Fibroblast of lung (primary cell): ENCODE measurements at regions not wholly inside any gene's neighbourhood (a gene's known extent, or its start where the extent isn't known, plus 50 kb on each side); places are given as distances from the start of the nearest gene placed in this dataset.
A peak's percentile ranks its signal among the peaks of the same experiment; 100 is the strongest.
"Not testable (repeated sequence)": the region's sequence is repeated elsewhere in the genome, so short reads cannot be mapped to it uniquely, and the experiment has no call there.

Experiments
- DNase-seq, 2 donors: peaks; one replicate each; pipeline versions ENCODE4 v3.0.0 to v3.0.0-alpha.2; 2010; ENCODE audit warnings: low read depth in 2 of 2
- H2AFZ ChIP-seq: 2 replicates; pipeline ENCODE4 v1.5.1; 2012; ENCODE audit warnings: low read length, control low read depth, inconsistent platforms
- H3K27ac ChIP-seq: 2 replicates; pipeline ENCODE4 v1.5.1; 2011; ENCODE audit warnings: low read length, control low read depth; ENCODE audit not compliant: insufficient read depth
- H3K27me3 ChIP-seq: 2 replicates; pipeline ENCODE4 v1.5.1; 2011; ENCODE audit warnings: mild to moderate bottlenecking, low read length; ENCODE audit not compliant: control insufficient read depth, insufficient read depth
- H3K36me3 ChIP-seq: 2 replicates; pipeline ENCODE4 v1.5.1; 2011; ENCODE audit warnings: low read length; ENCODE audit not compliant: control insufficient read depth, insufficient read depth
- H3K4me1 ChIP-seq: 2 replicates; pipeline ENCODE4 v1.5.1; 2011; ENCODE audit warnings: low read length; ENCODE audit not compliant: control insufficient read depth, insufficient read depth; ENCODE audit errors: extremely low read depth
- H3K4me2 ChIP-seq: 2 replicates; pipeline ENCODE4 v1.5.1; 2011; ENCODE audit warnings: low read length, control low read depth; ENCODE audit not compliant: insufficient read depth; ENCODE audit errors: extremely low read depth
- H3K4me3 ChIP-seq, 4 experiments: fragments of 200-600 bp in 1 of 4; sonication (generic) in 1 of 4; replicated peaks in 1 of 4; 2 replicates each; pipeline ENCODE4 v1.5.1; 2011 to 2016; ENCODE audit warnings: low read length in 4 of 4, low read depth in 3 of 4, mild to moderate bottlenecking in 3 of 4, control low read depth in 2 of 4, inconsistent platforms in 1 of 4, mixed read lengths in 1 of 4; ENCODE audit not compliant: insufficient read depth in 1 of 4; ENCODE audit errors: control extremely low read depth in 1 of 4
- H3K79me2 ChIP-seq: 2 replicates; pipeline ENCODE4 v1.5.1; 2012; ENCODE audit warnings: mild to moderate bottlenecking, low read length, inconsistent platforms; ENCODE audit not compliant: control insufficient read depth, insufficient read depth
- H3K9ac ChIP-seq: 2 replicates; pipeline ENCODE4 v1.5.1; 2011; ENCODE audit warnings: mild to moderate bottlenecking, low read length, control low read depth; ENCODE audit not compliant: insufficient read depth
- H3K9me3 ChIP-seq: 2 replicates; pipeline ENCODE4 v1.5.1; 2012; ENCODE audit warnings: low read depth, low read length; ENCODE audit not compliant: control insufficient read depth, insufficient read depth
- H4K20me1 ChIP-seq: 2 replicates; pipeline ENCODE4 v1.5.1; 2011; ENCODE audit warnings: low read length; ENCODE audit not compliant: control insufficient read depth, insufficient read depth; ENCODE audit errors: extremely low read depth
- EZH2 ChIP-seq: IDR thresholded peaks from 2 replicates; pipeline ENCODE4 v1.5.1; 2012; ENCODE audit warnings: low read length, control low read depth, mild to moderate bottlenecking; ENCODE audit errors: missing control alignments
- TF ChIP-seq, protein P1 (sequence below), 2 donors: IDR thresholded peaks in 1 of 2; conservative IDR thresholded peaks in 1 of 2; 1 replicate in 1 of 2; 2 replicates in 1 of 2; pipeline ENCODE4 v1.5.1; 2011 to 2012; ENCODE audit warnings: low read length in 2 of 2, control low read depth in 1 of 2, inconsistent platforms in 1 of 2, low read depth in 1 of 2, mild to moderate bottlenecking in 1 of 2

DNA sequence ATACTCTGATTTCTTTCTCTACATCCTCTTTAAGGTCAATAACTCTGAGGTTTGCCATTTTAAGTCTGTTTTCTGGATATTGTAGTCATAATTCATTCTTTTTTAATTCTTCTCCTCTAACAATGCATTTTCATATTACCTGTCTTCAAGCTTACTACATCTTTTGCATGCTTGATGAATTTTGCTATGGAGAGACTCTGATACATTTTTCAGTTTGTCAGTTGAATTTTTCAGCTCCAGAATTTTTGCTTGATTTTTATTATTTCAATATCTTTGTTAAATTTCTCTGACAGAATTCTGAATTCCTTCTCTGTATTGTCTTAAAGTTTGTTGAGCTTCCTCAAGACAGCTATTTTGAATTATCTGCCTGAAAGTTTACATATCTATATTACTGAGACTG, 159.8 kb upstream of the ST8SIA4 start:
- Histone ChIP-seq H3K4me1 (no peaks in the 10 kb centered on the region), H3K36me3 (no peaks in the 10 kb centered on the region)

DNA sequence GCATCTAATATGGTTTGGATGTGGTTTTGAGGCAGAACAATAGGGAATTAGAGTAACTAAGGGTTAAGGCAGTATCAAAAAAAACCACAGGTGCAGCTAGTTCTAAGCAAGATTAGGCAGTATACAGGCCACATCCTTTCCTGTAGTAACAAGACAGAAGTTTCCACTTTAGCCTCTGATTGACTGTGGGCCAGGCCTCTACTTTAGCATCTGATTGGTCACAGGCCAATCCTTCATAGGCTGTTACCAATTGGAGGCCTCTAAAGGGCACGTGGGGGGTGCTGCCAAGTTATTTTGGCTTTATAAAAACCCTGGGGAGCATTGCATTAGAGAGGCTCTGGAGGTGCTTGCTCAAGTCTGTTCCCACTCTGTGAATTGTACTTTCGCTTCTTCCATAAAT, 144.1 kb upstream of the ST8SIA4 start:
- DNase-seq, result no peak
- H3K4me1 ChIP-seq, result no peaks in the 10 kb centered on the region

More for the DNA sequence above, 159.8 kb upstream of the ST8SIA4 start:
- Histone ChIP-seq H4K20me1 (no peaks in the 10 kb centered on the region), H3K79me2 (no peaks in the 10 kb centered on the region), H3K9me3 (no peaks in the 10 kb centered on the region), H2AFZ (no peak overlapping the region), H3K9ac (no peak overlapping the region), H3K27me3 (no peaks in the 10 kb centered on the region), H3K27ac (no peak overlapping the region), H3K4me2 (no peak overlapping the region), H3K4me3 (no peak overlapping the region)
- no peak for DNase-seq
- TF ChIP-seq EZH2, result no peak
- TF ChIP-seq, protein P1, sequence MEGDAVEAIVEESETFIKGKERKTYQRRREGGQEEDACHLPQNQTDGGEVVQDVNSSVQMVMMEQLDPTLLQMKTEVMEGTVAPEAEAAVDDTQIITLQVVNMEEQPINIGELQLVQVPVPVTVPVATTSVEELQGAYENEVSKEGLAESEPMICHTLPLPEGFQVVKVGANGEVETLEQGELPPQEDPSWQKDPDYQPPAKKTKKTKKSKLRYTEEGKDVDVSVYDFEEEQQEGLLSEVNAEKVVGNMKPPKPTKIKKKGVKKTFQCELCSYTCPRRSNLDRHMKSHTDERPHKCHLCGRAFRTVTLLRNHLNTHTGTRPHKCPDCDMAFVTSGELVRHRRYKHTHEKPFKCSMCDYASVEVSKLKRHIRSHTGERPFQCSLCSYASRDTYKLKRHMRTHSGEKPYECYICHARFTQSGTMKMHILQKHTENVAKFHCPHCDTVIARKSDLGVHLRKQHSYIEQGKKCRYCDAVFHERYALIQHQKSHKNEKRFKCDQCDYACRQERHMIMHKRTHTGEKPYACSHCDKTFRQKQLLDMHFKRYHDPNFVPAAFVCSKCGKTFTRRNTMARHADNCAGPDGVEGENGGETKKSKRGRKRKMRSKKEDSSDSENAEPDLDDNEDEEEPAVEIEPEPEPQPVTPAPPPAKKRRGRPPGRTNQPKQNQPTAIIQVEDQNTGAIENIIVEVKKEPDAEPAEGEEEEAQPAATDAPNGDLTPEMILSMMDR (conservative IDR thresholded peaks at IDR 0.05 in 1 of 2, IDR thresholded peaks at IDR 0.05 in 1 of 2; ENCODE audit: low read depth in 1 of 2, low read length in 2 of 2), result no peak

DNA sequence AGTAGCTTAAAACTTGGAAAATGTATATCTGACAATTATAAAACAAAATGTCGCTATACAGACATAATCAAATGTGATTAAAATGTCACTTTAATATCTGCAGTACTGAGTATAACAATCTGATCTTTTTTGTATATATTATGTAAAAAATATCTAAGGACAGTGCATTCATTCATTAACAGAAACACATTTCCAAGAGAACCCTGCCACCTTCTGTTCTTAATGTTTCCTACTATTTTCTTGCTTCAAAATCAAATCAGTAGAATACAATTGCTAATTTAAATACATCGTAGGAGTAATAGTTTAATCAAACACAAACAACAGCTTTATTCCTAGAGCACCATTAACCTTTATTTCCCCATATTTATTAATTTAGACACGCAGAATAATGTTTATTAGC, 142.6 kb upstream of the ST8SIA4 start:
- Histone ChIP-seq H3K4me1 (no peaks in the 10 kb centered on the region), H4K20me1 (no peaks in the 10 kb centered on the region), H3K4me3 (no peak overlapping the region), H3K36me3 (no peaks in the 10 kb centered on the region), H3K79me2 (no peaks in the 10 kb centered on the region), H3K9me3 (no peaks in the 10 kb centered on the region), H2AFZ (no peak overlapping the region), H3K27ac (no peak overlapping the region), H3K9ac (no peak overlapping the region), H3K27me3 (no peaks in the 10 kb centered on the region), H3K4me2 (no peak overlapping the region)
- no peak for TF ChIP-seq EZH2
- TF ChIP-seq, protein P1 (conservative IDR thresholded peaks at IDR 0.05 in 1 of 2, IDR thresholded peaks at IDR 0.05 in 1 of 2; ENCODE audit: low read depth in 1 of 2, low read length in 2 of 2), result no peak
- DNase-seq, result peak; percentile 5 to 43

More for the DNA sequence above, 144.1 kb upstream of the ST8SIA4 start:
- no peaks in the 10 kb centered on the region for H3K79me2 ChIP-seq
- no peak overlapping the region for H3K27ac ChIP-seq
- H3K4me2 ChIP-seq, result no peak overlapping the region
- H3K27me3 ChIP-seq, result no peaks in the 10 kb centered on the region
- H3K36me3 ChIP-seq, result no peaks in the 10 kb centered on the region
- H3K9me3 ChIP-seq, result no peaks in the 10 kb centered on the region
- H2AFZ ChIP-seq, result no peak overlapping the region
- TF ChIP-seq, protein P1 (conservative IDR thresholded peaks at IDR 0.05 in 1 of 2, IDR thresholded peaks at IDR 0.05 in 1 of 2; ENCODE audit: low read depth in 1 of 2, low read length in 2 of 2), result no peak
- TF ChIP-seq EZH2, result no peak
- no peak overlapping the region for H3K4me3 ChIP-seq
- H4K20me1 ChIP-seq, result no peaks in the 10 kb centered on the region
- H3K9ac ChIP-seq, result no peak overlapping the region

DNA sequence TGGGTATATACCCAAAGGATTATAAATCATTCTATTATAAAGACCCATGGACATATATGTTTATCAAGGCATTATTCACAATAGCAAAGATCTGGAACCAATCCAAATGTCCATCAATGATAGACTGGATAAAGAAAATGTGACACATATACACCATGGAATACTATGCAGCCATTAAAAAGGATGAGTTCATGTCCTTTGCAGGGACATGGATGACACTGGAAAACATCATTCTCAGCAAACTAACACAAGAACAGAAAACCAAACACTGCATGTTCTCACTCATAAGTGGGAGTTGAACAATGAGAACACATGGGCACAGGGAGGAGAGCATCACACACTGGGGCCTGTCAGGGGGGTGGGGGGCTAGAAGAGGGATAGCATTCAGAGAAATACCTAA, 136.9 kb upstream of the ST8SIA4 start:
- DNase-seq, H3K27me3 ChIP-seq, H3K79me2 ChIP-seq, H3K27ac ChIP-seq, H2AFZ ChIP-seq, H3K36me3 ChIP-seq, H3K4me1 ChIP-seq, H3K4me3 ChIP-seq, H4K20me1 ChIP-seq, H3K9me3 ChIP-seq, H3K9ac ChIP-seq, H3K4me2 ChIP-seq: not testable (repeated sequence)
